ENCODE measurements at regions not wholly inside any gene's neighbourhood (a gene's known extent, or its start where the extent isn't known, plus 50 kb on each side); places are given as distances from the start of the nearest gene placed in this dataset.
A peak's percentile ranks its signal among the peaks of the same experiment; 100 is the strongest.

DNA sequence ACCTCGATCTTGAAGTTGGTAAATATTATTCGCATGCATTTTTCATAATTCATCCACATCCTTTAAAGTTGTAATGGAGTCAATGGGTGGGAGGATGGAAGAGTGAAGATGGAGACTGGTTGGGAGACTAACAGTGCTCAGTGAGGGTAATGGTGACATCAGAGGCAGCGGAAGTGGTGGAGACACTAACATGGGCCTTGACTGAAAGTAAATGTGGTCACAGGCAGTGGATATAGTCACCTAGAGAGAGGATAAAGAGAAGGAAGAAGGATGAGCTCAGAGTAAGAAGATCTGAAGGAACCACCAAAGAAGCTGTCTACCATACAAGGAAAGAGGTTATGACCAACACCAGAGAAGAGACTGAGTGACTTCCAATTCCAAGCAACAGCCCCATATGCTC, 281.6 kb upstream of the STT3B start:
- H3K4me3 ChIP-seq (ENCODE audit: control insufficient read depth, low read depth, low read length) = no peak overlapping the region
- TF ChIP-seq, protein P1, sequence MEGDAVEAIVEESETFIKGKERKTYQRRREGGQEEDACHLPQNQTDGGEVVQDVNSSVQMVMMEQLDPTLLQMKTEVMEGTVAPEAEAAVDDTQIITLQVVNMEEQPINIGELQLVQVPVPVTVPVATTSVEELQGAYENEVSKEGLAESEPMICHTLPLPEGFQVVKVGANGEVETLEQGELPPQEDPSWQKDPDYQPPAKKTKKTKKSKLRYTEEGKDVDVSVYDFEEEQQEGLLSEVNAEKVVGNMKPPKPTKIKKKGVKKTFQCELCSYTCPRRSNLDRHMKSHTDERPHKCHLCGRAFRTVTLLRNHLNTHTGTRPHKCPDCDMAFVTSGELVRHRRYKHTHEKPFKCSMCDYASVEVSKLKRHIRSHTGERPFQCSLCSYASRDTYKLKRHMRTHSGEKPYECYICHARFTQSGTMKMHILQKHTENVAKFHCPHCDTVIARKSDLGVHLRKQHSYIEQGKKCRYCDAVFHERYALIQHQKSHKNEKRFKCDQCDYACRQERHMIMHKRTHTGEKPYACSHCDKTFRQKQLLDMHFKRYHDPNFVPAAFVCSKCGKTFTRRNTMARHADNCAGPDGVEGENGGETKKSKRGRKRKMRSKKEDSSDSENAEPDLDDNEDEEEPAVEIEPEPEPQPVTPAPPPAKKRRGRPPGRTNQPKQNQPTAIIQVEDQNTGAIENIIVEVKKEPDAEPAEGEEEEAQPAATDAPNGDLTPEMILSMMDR (conservative IDR thresholded peaks at IDR 0.05; ENCODE audit: control insufficient read depth, insufficient read depth, low read depth, low read length) = no peak
- DNase-seq (ENCODE audit: low read depth) = no peak

DNA sequence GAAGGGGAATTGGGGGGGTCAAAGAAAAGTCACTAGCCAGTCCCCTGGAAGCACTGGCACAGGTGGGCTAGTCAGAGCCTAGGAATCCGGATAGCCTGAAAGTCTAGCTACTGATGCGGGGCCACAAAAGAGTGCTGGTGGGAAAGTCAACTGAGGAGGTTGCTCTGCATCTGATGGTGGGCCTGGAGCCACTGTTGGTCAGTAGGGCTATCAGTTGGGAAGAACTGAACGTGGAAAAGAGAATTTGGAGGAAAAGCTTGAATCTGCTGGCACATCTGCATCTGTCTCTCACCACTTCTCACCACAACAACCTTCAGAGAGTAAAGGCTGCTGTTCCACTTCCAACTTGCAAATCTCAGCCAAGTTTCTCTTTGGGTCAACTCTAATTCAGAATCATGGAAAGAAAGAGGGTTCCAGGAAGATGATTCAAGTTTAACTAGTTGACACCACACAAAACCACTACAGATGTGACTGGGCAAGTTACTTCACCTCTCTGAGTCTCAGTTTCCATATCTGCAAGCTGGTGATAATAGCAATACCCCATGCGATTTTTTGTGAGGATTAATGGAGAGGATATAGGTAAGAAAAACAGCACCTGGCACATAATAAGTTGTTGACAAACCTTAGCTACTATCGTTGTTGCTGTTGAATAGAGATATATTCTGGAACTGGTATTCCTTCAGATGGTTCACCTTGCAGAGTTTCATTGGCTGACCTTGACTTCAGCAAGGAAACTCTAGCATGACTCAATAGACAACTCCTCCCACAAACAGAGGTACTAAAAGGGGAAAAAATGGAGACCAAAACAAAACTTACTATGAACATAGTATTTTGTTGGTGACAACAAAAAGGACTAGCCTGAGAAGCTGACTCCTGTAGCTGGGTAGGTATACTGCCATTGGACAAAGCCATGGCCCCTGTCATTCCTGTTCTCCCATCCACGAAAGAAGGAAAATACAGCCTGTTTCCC, 280.2 kb upstream of the STT3B start:
- TF ChIP-seq, protein P1 (conservative IDR thresholded peaks at IDR 0.05; ENCODE audit: control insufficient read depth, insufficient read depth, low read depth, low read length) = no peak
- DNase-seq (ENCODE audit: low read depth) = no peak

DNA sequence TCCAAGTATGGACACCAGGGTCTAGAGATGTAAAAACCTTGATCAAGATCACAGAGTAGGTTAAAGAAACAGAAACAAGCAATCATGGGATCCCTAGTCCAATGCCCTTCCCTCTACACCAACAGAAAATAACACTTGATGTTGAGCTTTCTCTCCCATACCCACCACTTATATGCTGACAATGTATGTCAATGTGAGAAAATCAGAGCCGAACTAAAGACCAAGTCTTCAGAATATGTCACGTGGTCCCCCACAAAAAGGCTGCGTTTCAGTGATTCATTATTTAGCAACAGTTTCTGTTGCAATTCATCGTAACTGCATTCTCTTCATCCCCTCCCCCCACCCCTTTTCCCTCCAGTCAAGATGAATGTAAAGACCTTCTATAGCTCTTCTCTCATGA, 278.9 kb upstream of the STT3B start:
- peak; percentile 14 for DNase-seq (ENCODE audit: low read depth)
- TF ChIP-seq, protein P1 (conservative IDR thresholded peaks at IDR 0.05; ENCODE audit: control insufficient read depth, insufficient read depth, low read depth, low read length) = no peak
- no peak overlapping the region for H3K4me3 ChIP-seq (ENCODE audit: control insufficient read depth, low read depth, low read length)

More for the DNA sequence above, 280.2 kb upstream of the STT3B start:
- H3K4me3 ChIP-seq (ENCODE audit: control insufficient read depth, low read depth, low read length) = no peak overlapping the region

DNA sequence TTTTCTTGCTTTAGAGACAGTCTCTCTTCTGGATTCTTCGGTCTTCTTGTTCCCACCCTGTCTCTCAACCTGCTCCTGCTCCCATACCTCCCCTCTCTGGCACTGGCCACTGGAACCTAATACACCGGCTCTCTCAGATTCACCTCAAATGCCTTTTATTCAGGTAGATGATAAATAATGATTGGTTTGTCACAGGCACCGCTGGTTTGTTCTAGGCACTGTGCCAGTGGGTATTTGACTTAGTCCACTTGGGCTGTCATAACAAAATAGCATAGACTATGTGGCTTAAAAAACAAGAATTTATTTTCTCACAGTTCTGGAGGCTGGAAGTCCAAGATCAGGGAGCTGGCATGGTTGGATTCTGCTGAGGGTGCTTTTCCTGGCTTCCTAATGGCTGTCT, 278.2 kb upstream of the STT3B start:
- TF ChIP-seq, protein P1 (conservative IDR thresholded peaks at IDR 0.05; ENCODE audit: control insufficient read depth, insufficient read depth, low read depth, low read length) = no peak
- no peak for DNase-seq (ENCODE audit: low read depth)
- H3K4me3 ChIP-seq (ENCODE audit: control insufficient read depth, low read depth, low read length) = no peak overlapping the region

DNA sequence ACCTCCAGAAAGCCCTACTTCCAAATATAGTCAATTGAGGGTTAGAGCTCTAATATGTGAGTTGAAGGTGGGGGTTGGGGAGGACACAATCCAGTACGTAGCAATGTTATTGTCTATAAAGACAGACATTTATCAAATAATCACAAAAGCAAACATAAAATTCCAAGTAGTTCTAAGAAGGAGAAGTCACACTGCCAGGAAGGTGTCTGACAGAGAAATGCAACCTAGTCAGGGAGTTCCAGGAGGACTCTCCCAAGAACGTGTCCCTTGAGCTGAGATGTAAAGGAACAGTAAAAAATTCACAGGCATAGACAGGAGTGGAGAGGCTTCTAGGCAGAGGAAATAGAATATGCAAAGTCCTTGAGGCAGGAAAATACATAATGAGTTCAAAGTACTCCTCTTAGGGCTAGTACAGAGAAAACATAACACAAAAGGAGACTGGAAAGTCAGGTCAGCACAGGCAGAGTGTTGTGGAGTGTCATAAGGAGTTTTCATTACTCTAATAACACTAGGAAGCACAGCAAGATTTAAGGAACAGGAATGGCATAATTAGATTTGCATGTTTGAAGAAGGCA, 277.6 kb upstream of the STT3B start:
- H3K4me3 ChIP-seq (ENCODE audit: control insufficient read depth, low read depth, low read length) = no peak overlapping the region
- TF ChIP-seq, protein P1 (conservative IDR thresholded peaks at IDR 0.05; ENCODE audit: control insufficient read depth, insufficient read depth, low read depth, low read length) = no peak
- no peak for DNase-seq (ENCODE audit: low read depth)

DNA sequence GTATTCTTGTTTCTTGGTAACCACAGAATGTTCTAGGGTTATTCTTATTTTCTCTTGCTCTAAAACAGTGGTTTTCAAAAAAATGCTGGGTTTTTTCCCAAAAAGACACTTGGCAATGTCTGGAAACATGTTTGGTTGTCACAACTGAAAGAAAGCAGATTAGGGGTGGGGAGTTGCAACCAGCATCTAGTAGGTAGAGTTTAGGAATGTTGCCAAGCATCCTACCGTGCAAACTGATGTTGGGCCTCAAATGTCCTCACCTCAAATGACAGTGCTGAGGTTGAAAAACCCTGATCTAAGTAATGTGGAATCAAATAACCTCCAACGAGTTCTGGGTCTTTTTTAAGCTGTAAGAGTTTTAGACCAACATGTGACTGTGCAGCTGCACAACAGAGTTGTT, 270.5 kb upstream of the STT3B start:
- H3K4me3 ChIP-seq (ENCODE audit: control insufficient read depth, low read depth, low read length) = no peak overlapping the region
- TF ChIP-seq, protein P1 (conservative IDR thresholded peaks at IDR 0.05; ENCODE audit: control insufficient read depth, insufficient read depth, low read depth, low read length) = no peak
- DNase-seq (ENCODE audit: low read depth) = no peak

Data from fibroblast of mammary gland (primary cell).